GM23338 (cell line): ENCODE measurements at regions not wholly inside any gene's neighbourhood (a gene's known extent, or its start where the extent isn't known, plus 50 kb on each side); places are given as distances from the start of the nearest gene placed in this dataset.

ENCODE experiments used
- ATAC-seq: fragments of 200-7000 bp; cut with Tn5 transposase; 3 replicates; pipeline ENCODE4 v1.9.1; 2020
- DNase-seq: peaks from one replicate; pipeline ENCODE4 v3.0.0-alpha.2; 2015; ENCODE audit warnings: low spot score
- H2AFZ ChIP-seq: fragments of 200-600 bp; sonication (generic); 2 replicates; pipeline ENCODE4 v1.8.0; 2016; ENCODE audit warnings: antibody characterized with exemption, mild to moderate bottlenecking, moderate library complexity
- H3F3A ChIP-seq: fragments of 200-600 bp; sonication (generic); replicated peaks from 2 replicates; pipeline ENCODE4 v1.8.0; 2017; ENCODE audit warnings: antibody characterized with exemption, mixed run types, low read depth
- H3K27ac ChIP-seq: fragments of 200-600 bp; sonication (generic); 2 replicates; pipeline ENCODE4 v1.6.1; 2016; ENCODE audit warnings: low read depth
- H3K27me3 ChIP-seq: fragments of 200-600 bp; sonication (generic); 2 replicates; pipeline ENCODE4 v1.8.0; 2016; ENCODE audit warnings: mild to moderate bottlenecking, mixed run types, moderate library complexity; ENCODE audit not compliant: insufficient read depth
- H3K36me3 ChIP-seq: fragments of 200-600 bp; sonication (generic); 2 replicates; pipeline ENCODE4 v1.8.0; 2016; ENCODE audit warnings: mild to moderate bottlenecking; ENCODE audit not compliant: insufficient read depth
- H3K4me1 ChIP-seq: fragments of 200-600 bp; sonication (generic); 2 replicates; pipeline ENCODE4 v1.8.0; 2016; ENCODE audit warnings: mild to moderate bottlenecking, moderate library complexity; ENCODE audit not compliant: insufficient read depth
- H3K4me2 ChIP-seq: fragments of 200-600 bp; sonication (generic); 2 replicates; pipeline ENCODE4 v1.7.1; 2017; ENCODE audit warnings: mixed run types
- H3K4me3 ChIP-seq: fragments of 200-600 bp; sonication (generic); 2 replicates; pipeline ENCODE4 v1.6.1; 2016; ENCODE audit warnings: mixed run types
- H3K79me2 ChIP-seq: fragments of 200-600 bp; sonication (generic); replicated peaks from 2 replicates; pipeline ENCODE4 v1.8.0; 2017; ENCODE audit warnings: mild to moderate bottlenecking; ENCODE audit not compliant: insufficient read depth
- H3K9me2 ChIP-seq: fragments of 200-600 bp; sonication (generic); 2 replicates; pipeline ENCODE4 v1.8.0; 2017; ENCODE audit not compliant: insufficient read depth
- H4K20me1 ChIP-seq: fragments of 200-600 bp; sonication (generic); replicated peaks from 2 replicates; pipeline ENCODE4 v1.8.0; 2017; ENCODE audit warnings: mild to moderate bottlenecking; ENCODE audit not compliant: insufficient read depth
- H3K27ac Mint-ChIP-seq: 2 replicates; pipeline ENCODE4 v1.8.0; 2020; ENCODE audit warnings: inconsistent platforms, mild to moderate bottlenecking, moderate library complexity, mixed read lengths
- H3K27me3 Mint-ChIP-seq: 3 replicates; pipeline ENCODE4 v1.8.0; 2022; ENCODE audit warnings: low read depth, mild to moderate bottlenecking, moderate library complexity, mixed read lengths, inconsistent platforms; ENCODE audit not compliant: insufficient read depth, poor library complexity
- H3K36me3 Mint-ChIP-seq: 3 replicates; pipeline ENCODE4 v1.8.0; 2021; ENCODE audit warnings: low read depth, mild to moderate bottlenecking, inconsistent platforms, moderate library complexity, mixed read lengths
- H3K4me1 Mint-ChIP-seq: 3 replicates; pipeline ENCODE4 v1.8.0; 2020; ENCODE audit warnings: mild to moderate bottlenecking, inconsistent platforms, mixed read lengths
- H3K4me3 Mint-ChIP-seq: 3 replicates; pipeline ENCODE4 v1.8.0; 2021; ENCODE audit warnings: moderate library complexity, mild to moderate bottlenecking, inconsistent platforms, mixed read lengths
- H3K9me3 Mint-ChIP-seq: 3 replicates; pipeline ENCODE4 v1.8.0; 2020; ENCODE audit warnings: moderate library complexity, mild to moderate bottlenecking, inconsistent platforms, mixed read lengths
- ZNF331 ChIP-seq: fragments of 250-450 bp; sonication (Bioruptor Pico); IDR thresholded peaks from 2 replicates; pipeline ENCODE4 v1.5.0; 2020; ENCODE audit warnings: low read depth, mild to moderate bottlenecking, moderate library complexity
- TF ChIP-seq, protein P1 (sequence below): IDR thresholded peaks from one replicate; pipeline ENCODE4 v1.6.1; 2018; ENCODE audit warnings: antibody characterized with exemption; ENCODE audit not compliant: unreplicated experiment
- TF ChIP-seq, protein P2 (sequence below): fragments of 250-450 bp; sonication (Bioruptor Pico); IDR thresholded peaks from 2 replicates; pipeline ENCODE4 v1.5.0; 2020; ENCODE audit warnings: mild to moderate bottlenecking, moderate library complexity
- TF ChIP-seq, protein P3 (sequence below), 2 experiments: fragments of 200-600 bp in 1 of 2; sonication (generic) in 1 of 2; conservative IDR thresholded peaks; 2 replicates each; pipeline versions ENCODE4 v1.5.1 to v1.6.1; 2016 to 2017; ENCODE audit warnings: antibody characterized with exemption in 2 of 2, low read depth in 2 of 2, mild to moderate bottlenecking in 2 of 2, moderate library complexity in 1 of 2

DNA sequence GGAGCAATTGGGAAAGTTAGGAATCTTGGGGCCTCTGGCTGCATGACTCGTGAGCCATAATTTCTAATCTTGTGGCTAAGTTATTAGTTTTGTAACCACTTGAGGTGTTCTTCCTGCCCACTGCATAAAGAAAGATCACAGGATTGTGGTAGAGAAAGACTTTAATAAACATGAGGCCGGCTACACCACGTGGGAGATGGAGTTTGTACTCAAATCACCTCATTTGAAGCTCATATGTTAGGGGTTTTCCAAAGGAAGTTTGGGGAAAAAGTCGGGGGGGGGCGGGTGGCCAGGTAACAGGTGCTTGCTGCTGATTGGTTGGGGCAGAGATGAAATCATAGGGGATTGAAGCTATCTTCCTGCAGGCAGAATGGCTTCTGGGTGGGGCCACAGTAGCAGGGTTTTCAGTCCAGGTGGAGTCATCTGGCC lies 287.8 kb downstream of the ZNF674 start:
- Histone ChIP-seq H3K27me3 (peaks cover 36% of the 10 kb centered on the region), H3K9me2 (no peaks in the 10 kb centered on the region; the same call in 1 of the 2 replicates), H3K36me3 (no peaks in the 10 kb centered on the region), H3K4me1 (peaks cover 6% of the 10 kb centered on the region; the same call in 1 of the 2 replicates), H4K20me1 (no peaks in the 10 kb centered on the region), H3K4me3 (no peak overlapping the region), H3K27ac (no peak overlapping the region), H2AFZ (no peak overlapping the region), H3K4me2 (no peak overlapping the region), H3F3A (no peaks in the 10 kb centered on the region), H3K79me2 (no peaks in the 10 kb centered on the region)
- peaks cover 3% of the 10 kb centered on the region for H3K27me3 Mint-ChIP-seq
- H3K36me3 Mint-ChIP-seq: no peaks in the 10 kb centered on the region
- H3K27ac Mint-ChIP-seq: no peak overlapping the region
- ATAC-seq (no peak), DNase-seq (no peak)
- peaks cover 16% of the 10 kb centered on the region for H3K4me1 Mint-ChIP-seq
- H3K4me3 Mint-ChIP-seq: no peak overlapping the region
- H3K9me3 Mint-ChIP-seq: no peaks in the 10 kb centered on the region
- TF ChIP-seq ZNF331: no peak
- TF ChIP-seq, protein P1, sequence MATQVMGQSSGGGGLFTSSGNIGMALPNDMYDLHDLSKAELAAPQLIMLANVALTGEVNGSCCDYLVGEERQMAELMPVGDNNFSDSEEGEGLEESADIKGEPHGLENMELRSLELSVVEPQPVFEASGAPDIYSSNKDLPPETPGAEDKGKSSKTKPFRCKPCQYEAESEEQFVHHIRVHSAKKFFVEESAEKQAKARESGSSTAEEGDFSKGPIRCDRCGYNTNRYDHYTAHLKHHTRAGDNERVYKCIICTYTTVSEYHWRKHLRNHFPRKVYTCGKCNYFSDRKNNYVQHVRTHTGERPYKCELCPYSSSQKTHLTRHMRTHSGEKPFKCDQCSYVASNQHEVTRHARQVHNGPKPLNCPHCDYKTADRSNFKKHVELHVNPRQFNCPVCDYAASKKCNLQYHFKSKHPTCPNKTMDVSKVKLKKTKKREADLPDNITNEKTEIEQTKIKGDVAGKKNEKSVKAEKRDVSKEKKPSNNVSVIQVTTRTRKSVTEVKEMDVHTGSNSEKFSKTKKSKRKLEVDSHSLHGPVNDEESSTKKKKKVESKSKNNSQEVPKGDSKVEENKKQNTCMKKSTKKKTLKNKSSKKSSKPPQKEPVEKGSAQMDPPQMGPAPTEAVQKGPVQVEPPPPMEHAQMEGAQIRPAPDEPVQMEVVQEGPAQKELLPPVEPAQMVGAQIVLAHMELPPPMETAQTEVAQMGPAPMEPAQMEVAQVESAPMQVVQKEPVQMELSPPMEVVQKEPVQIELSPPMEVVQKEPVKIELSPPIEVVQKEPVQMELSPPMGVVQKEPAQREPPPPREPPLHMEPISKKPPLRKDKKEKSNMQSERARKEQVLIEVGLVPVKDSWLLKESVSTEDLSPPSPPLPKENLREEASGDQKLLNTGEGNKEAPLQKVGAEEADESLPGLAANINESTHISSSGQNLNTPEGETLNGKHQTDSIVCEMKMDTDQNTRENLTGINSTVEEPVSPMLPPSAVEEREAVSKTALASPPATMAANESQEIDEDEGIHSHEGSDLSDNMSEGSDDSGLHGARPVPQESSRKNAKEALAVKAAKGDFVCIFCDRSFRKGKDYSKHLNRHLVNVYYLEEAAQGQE: no peak

DNA sequence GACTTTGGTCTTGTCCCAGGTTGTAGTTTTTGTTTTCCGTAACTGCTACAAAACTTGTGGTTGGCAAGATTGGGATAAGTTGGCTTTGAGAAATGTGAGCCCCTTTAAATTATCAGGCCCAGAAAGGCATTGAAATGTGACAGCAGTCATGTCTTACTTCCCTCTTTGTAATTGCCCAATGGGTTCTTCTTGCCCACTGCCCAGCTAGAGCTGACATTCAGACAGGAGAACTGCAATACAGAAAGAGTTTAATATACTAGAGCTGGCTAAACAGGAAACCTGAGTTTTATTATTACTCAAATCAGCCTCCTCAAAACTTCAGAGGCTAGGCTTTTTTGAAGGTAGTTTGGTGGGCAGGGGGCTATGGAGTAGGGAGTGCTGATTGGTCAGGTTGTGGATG lies 288.3 kb downstream of the ZNF674 start:
- Histone ChIP-seq H3K27me3 (peaks cover 36% of the 10 kb centered on the region), H3K36me3 (no peaks in the 10 kb centered on the region), H2AFZ (no peak overlapping the region), H3K27ac (no peak overlapping the region), H3K4me1 (peaks cover 6% of the 10 kb centered on the region; the same call in 1 of the 2 replicates), H3K9me2 (no peaks in the 10 kb centered on the region; the same call in 1 of the 2 replicates), H3K4me3 (no peak overlapping the region), H4K20me1 (no peaks in the 10 kb centered on the region), H3K4me2 (no peak overlapping the region), H3K79me2 (no peaks in the 10 kb centered on the region), H3F3A (no peaks in the 10 kb centered on the region)
- Mint-ChIP-seq H3K27ac (no peak overlapping the region), H3K9me3 (no peaks in the 10 kb centered on the region), H3K36me3 (no peaks in the 10 kb centered on the region), H3K27me3 (peaks cover 5% of the 10 kb centered on the region), H3K4me1 (peaks cover 15% of the 10 kb centered on the region), H3K4me3 (no peak overlapping the region)
- ATAC-seq: no peak
- no peak for DNase-seq
- TF ChIP-seq, protein P1: no peak
- TF ChIP-seq, protein P2, sequence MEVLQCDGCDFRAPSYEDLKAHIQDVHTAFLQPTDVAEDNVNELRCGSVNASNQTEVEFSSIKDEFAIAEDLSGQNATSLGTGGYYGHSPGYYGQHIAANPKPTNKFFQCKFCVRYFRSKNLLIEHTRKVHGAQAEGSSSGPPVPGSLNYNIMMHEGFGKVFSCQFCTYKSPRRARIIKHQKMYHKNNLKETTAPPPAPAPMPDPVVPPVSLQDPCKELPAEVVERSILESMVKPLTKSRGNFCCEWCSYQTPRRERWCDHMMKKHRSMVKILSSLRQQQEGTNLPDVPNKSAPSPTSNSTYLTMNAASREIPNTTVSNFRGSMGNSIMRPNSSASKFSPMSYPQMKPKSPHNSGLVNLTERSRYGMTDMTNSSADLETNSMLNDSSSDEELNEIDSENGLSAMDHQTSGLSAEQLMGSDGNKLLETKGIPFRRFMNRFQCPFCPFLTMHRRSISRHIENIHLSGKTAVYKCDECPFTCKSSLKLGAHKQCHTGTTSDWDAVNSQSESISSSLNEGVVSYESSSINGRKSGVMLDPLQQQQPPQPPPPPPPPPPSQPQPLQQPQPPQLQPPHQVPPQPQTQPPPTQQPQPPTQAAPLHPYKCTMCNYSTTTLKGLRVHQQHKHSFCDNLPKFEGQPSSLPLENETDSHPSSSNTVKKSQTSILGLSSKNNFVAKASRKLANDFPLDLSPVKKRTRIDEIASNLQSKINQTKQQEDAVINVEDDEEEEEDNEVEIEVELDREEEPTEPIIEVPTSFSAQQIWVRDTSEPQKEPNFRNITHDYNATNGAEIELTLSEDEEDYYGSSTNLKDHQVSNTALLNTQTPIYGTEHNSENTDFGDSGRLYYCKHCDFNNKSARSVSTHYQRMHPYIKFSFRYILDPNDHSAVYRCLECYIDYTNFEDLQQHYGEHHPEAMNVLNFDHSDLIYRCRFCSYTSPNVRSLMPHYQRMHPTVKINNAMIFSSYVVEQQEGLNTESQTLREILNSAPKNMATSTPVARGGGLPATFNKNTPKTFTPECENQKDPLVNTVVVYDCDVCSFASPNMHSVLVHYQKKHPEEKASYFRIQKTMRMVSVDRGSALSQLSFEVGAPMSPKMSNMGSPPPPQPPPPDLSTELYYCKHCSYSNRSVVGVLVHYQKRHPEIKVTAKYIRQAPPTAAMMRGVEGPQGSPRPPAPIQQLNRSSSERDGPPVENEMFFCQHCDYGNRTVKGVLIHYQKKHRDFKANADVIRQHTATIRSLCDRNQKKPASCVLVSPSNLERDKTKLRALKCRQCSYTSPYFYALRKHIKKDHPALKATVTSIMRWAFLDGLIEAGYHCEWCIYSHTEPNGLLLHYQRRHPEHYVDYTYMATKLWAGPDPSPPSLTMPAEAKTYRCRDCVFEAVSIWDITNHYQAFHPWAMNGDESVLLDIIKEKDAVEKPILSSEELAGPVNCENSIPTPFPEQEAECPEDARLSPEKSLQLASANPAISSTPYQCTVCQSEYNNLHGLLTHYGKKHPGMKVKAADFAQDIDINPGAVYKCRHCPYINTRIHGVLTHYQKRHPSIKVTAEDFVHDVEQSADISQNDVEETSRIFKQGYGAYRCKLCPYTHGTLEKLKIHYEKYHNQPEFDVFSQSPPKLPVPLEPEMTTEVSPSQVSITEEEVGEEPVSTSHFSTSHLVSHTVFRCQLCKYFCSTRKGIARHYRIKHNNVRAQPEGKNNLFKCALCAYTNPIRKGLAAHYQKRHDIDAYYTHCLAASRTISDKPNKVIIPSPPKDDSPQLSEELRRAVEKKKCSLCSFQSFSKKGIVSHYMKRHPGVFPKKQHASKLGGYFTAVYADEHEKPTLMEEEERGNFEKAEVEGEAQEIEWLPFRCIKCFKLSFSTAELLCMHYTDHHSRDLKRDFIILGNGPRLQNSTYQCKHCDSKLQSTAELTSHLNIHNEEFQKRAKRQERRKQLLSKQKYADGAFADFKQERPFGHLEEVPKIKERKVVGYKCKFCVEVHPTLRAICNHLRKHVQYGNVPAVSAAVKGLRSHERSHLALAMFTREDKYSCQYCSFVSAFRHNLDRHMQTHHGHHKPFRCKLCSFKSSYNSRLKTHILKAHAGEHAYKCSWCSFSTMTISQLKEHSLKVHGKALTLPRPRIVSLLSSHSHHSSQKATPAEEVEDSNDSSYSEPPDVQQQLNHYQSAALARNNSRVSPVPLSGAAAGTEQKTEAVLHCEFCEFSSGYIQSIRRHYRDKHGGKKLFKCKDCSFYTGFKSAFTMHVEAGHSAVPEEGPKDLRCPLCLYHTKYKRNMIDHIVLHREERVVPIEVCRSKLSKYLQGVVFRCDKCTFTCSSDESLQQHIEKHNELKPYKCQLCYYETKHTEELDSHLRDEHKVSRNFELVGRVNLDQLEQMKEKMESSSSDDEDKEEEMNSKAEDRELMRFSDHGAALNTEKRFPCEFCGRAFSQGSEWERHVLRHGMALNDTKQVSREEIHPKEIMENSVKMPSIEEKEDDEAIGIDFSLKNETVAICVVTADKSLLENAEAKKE (CRISPR knock-in tag): no peak
- TF ChIP-seq, protein P3, sequence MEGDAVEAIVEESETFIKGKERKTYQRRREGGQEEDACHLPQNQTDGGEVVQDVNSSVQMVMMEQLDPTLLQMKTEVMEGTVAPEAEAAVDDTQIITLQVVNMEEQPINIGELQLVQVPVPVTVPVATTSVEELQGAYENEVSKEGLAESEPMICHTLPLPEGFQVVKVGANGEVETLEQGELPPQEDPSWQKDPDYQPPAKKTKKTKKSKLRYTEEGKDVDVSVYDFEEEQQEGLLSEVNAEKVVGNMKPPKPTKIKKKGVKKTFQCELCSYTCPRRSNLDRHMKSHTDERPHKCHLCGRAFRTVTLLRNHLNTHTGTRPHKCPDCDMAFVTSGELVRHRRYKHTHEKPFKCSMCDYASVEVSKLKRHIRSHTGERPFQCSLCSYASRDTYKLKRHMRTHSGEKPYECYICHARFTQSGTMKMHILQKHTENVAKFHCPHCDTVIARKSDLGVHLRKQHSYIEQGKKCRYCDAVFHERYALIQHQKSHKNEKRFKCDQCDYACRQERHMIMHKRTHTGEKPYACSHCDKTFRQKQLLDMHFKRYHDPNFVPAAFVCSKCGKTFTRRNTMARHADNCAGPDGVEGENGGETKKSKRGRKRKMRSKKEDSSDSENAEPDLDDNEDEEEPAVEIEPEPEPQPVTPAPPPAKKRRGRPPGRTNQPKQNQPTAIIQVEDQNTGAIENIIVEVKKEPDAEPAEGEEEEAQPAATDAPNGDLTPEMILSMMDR (conservative IDR thresholded peaks at IDR 0.05; ENCODE audit: low read depth in 2 of 2): no peak
